GM21447 (cell line): ENCODE measurements at regions not wholly inside any gene's neighbourhood (a gene's known extent, or its start where the extent isn't known, plus 50 kb on each side); places are given as distances from the start of the nearest gene placed in this dataset.
"Not testable (repeated sequence)": the region's sequence is repeated elsewhere in the genome, so short reads cannot be mapped to it uniquely, and the experiment has no call there.

Source experiments
- ATAC-seq: cut with Tn5 transposase; IDR thresholded peaks from one replicate; pipeline ENCODE4 v1.9.1; 2021; ENCODE audit not compliant: unreplicated experiment

GRCh38 chr10:46796351-46796750 lies 114.9 kb upstream of the PTPN20 start:
- ATAC-seq, result not testable (repeated sequence)

GRCh38 chr10:46802010-46802409 lies 109.2 kb upstream of the PTPN20 start:
- not testable (repeated sequence) for ATAC-seq

- not testable (repeated sequence) for ATAC-seq
Measured at GRCh38 chr10:46803082-46803481, 108.1 kb upstream of the PTPN20 start.

GRCh38 chr10:46810222-46810621 lies 101.0 kb upstream of the PTPN20 start:
- not testable (repeated sequence) for ATAC-seq

GRCh38 chr10:46816126-46816525 lies 95.1 kb upstream of the PTPN20 start:
- ATAC-seq, result not testable (repeated sequence)

DNA sequence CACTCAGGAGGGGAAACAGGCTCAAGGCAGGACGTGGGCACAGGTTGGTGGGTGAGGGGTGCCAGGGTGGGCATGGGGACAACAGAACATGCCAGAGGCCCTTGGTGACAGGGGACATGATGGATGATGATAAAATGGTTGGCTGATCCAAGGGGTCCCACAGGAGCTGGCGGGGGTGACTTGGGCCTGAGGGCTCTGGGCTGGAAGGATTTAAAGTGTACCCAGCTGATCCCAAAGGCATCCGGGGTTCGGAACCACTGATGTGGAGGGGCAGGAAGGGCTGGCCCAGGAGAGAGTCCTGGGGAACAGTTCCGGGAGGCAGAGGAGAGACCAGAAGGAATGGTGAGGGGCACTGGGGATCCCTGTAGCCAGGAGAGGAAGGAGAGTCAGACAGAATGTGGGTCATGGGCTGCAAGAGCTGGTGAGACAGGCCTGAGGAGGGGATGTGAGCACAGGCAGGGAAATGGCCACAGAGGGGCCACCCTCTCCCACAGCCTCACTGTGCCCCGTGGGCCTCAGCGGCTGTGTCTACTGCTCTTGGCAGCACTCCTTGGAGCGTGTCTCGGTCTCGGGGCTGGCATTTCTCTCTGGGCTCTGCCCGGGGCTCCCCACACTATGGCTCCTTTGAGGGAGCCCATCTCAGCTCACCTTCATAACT lies 70.7 kb upstream of the PTPN20 start:
- ATAC-seq, result not testable (repeated sequence)

- not testable (repeated sequence) for ATAC-seq
Measured at GRCh38 chr10:46841051-46841593, 70.1 kb upstream of the PTPN20 start.

DNA sequence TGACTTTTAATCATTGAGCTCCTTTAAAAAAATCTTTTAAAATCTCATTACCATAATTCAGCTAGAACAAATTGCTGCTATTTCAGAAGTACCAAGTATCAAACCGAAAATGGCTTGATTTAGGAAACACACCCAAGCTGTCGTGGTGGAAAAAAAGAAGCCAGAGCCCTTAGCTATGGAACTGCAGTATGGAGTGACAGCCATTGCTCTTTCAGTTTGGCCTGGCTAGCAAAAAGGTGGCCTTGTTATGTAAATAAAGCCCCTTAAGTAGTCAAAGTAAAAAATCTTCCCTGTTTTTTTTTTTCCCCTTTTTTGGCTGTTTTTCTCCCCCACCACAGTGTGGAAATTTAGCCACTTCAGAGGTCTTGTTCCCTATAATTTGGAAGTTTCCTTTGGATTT lies 66.0 kb upstream of the PTPN20 start:
- ATAC-seq, result not testable (repeated sequence)

DNA sequence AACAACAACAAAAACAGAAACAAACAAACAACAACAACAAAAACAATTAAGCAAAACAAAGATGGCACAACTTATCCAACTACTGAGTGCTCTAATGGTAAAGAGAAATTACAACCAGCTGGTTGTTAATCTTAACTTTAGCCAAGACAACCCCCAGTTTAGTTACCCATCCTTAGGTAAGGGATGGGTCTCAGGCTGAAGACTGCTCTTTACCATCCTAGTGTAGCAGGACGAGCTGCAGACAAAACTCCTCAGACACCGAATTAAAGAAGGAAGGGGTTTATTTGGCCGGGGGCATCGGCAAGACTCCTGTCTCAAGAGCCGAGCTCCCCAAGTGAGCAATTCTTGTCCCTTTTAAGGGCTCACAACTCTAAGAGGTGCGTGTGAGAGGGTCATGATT lies 65.6 kb upstream of the PTPN20 start:
- not testable (repeated sequence) for ATAC-seq

DNA sequence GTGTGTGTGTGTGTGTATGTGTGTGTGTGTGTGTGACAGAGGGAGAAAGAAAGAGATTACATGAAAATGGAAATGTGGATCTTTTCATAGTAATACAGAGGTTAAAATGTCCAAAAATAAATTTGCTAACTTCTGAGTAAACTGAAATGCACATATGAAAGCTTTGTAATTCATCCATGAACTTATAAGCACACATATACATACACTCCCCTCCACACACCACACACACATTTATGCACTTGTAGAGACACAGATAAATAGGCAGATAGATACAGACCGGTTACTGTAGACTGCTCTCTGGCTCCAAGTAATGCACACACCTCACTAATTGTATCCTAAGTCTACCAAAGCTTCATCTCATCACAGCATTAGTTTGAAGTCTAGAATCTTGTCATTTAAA lies 50.5 kb upstream of the PTPN20 start:
- ATAC-seq, result not testable (repeated sequence)
